Ureter (tissue), 1 donor: ENCODE measurements at regions not wholly inside any gene's neighbourhood (a gene's known extent, or its start where the extent isn't known, plus 50 kb on each side); places are given as distances from the start of the nearest gene placed in this dataset.
"Not testable (repeated sequence)": the region's sequence is repeated elsewhere in the genome, so short reads cannot be mapped to it uniquely, and the experiment has no call there.

Source experiments
- DNase-seq: peaks from one replicate; pipeline ENCODE4 v3.0.0-alpha.2; 2020; ENCODE audit warnings: low spot score
- donor health status: DM: yes; HTN: yes; CAD: no.

DNA sequence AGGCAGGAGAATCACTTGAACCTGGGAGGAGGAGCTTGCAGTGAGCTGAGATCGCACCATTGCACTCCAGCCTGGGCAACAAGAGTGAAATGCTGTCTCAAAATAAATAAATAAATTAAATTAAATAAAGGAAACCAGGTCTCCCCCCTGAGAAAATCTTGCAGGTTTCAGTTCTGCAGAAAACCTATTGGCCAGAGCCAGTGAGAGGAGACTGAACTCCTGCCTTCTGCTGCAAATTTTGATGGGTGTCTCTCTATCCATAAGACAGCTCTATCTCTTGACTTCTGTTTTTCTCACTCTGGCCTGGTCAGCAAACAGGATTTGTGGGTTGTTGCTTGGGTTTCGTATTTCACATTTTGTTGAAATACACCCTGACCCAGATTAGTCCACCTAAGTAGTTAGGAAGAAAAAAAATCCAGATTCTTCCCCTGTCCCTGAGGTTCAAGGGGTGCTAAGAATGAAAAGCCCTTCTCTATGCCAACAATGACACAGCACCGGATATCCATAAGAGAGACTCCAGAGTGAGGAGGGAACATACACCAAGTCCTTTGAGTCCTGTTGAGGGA lies 86.7 kb upstream of the MAP4K4 start:
- DNase-seq = no peak

DNA sequence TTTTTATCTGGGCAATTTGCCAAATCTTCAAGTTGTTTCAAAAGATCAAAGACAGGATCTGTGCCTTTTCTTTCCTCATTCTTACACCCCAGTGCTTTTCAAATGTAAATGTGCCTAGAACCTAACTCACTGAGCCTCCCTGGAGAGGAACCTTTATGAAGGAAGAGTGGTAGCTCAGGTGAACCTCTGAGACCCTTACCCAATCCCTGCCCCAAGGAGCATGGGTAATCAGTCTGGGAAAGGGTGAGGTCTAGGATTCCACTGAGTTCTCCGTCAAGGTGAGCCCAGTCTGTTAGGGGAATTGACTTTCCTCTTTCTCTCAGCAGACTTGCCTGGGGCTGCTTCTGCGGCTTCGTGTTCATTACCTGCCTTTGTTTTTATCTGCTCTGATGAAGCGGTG lies 88.1 kb upstream of the MAP4K4 start:
- DNase-seq = no peak

- DNase-seq = no peak
These were observed 88.8 kb upstream of the MAP4K4 start for GRCh38 chr2:101608408-101609310.

DNA sequence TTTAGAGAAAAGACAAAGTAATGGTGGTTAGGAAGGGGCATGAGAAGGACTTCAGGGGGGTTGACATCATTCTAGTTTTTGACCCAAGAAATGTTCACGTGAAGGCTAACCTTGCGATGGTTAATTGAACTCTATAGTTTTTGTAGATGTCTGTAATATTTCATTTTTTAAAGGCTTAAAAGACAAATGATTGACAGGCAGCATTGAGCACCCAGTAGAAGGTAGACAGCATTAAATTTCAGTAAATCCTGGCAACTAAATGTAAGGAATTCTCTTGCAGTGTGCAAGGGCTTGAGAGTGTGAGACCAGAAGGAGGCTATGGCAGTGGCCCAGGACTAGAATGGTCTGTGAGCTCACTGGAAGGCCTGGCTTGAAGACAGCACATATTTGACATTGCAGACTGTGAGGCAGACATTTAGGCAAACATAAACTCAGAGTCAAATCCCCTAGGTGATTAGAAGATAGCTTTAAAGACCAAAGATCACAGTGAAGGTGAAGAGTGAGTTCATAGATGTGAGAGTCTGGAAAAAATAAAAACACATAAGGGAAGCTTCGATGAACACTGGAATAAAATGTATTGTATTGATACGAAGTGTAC lies 100.1 kb upstream of the MAP4K4 start:
- no peak for DNase-seq

- no peak for DNase-seq
These were observed 101.2 kb upstream of the MAP4K4 start for GRCh38 chr2:101596333-101596732.

DNA sequence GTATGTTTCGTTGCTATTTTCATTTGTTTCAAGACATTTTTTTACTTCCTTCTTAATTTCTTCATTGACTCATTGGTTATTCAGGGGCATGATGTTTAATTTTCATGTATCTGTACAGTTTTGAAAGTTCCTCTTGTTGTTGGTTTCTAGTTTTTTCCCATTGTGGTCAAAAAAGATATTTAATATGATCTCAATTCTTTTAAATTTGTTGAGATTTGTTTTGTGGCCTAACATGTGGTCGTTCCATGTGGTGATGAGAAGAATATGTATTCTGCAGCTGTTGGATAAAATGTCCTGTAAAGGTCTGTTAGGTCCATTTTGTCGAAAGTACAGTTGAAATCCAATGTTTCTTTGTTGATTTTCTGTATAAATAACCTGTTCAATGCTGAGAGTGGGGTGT lies 110.3 kb upstream of the MAP4K4 start:
- DNase-seq = no peak

DNA sequence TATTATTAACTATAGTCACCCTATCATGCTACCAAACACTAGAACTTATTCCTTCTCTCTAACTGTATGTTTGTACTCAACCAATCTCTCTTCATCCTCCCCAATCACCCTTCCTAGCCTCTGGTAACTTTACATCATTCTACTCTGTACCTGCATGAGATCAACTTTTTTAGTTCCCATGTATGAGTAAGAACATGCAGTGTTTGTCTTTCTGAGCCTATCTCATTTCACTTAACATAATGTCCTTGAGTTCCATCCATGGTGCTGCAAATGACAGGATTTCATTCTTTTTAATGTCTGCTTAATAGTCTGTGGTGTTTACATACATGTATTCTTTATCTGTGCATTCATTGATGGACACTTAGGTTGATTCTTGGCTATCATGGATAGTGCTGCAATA lies 108.9 kb upstream of the RFX8 start:
- DNase-seq = no peak

DNA sequence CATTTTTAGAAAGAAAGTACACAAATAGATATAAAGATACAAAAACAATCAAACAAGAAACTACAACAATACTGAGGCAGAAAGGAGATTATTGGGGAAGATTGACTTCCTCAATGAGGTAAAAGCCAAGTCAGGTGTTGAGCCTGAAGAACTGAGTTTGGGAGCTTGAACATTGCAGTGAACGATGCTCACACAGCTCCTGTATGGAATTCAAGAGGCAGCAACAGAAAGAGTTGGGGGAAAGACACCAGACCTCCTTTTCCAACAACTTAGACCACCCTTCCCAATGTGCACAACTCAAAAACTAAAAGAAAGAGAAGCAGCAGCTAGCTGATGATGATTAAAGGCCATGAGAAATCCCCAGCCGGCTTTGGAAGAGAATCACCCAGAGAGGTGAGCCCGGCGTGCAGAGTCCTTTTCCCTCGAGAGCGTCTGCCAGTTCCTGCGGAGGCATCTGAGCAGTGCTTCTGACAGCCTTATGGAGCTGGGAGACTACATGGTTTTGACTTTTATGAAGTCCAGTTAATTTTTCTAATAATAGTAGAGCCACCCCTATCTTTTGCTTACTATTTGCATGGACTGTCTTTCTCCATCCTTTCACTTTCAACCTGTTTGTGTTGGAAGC lies 106.9 kb upstream of the RFX8 start:
- DNase-seq = no peak

- DNase-seq = no peak
These were observed 105.6 kb upstream of the RFX8 start for GRCh38 chr2:101580528-101580927.

DNA sequence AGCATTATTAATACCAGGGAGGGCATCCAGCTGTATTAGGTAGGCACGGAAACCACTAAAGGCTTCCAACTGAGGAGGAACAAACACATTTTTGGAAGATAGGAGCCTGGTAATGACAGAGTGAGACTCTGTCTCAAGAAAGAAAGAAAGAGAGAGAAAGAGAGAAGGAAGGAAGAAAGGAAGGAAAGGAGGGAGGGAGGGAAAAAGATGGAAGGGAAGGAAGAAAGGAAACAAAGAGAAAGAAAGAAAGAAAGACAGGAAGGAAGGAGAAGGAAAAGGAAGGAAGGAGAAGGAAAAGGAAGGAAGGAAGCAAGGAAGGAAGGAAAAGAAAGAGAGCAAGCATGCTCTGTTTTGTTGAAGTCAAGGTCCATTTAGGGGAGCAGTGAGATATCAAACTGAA lies 103.8 kb upstream of the RFX8 start:
- no peak for DNase-seq

GRCh38 chr2:101578135-101578534 lies 103.2 kb upstream of the RFX8 start:
- not testable (repeated sequence) for DNase-seq

DNA sequence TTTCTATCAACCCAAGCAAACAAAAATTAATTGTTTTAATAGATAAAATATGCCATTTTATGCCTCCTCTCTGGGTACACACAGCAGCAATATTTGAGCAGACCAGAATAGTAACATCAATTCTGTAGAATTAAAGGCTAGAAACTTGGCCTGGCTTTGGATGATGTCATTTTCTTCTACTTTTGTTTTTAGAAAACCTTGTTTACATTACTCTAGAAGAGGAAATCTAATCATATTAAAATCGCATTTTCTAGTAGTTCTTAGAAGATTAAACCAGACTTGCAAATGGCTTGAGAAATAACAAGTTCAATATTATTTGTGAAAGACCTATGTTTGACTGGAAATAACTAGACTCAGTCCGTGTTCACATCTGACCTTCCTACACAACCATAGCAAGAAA lies 102.3 kb upstream of the RFX8 start:
- no peak for DNase-seq

DNA sequence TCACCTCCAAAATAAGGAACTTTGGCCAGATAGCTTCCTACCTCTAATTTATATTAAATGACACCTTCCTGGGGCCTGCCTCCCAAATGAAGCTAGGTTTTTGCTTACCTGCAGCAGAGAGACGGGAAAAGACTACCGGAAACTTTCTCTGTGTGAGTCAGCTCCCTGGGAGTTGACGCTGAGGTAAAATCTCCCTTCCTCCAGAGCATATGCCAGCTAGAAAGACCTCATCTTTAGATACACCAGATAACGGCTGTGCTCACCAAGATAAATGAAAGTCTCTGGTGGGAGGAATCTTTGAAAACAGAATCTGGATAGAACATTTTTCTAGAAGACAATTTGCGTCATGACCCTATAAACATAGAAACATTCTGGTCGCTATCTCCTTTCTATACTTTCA lies 99.7 kb upstream of the RFX8 start:
- no peak for DNase-seq

DNA sequence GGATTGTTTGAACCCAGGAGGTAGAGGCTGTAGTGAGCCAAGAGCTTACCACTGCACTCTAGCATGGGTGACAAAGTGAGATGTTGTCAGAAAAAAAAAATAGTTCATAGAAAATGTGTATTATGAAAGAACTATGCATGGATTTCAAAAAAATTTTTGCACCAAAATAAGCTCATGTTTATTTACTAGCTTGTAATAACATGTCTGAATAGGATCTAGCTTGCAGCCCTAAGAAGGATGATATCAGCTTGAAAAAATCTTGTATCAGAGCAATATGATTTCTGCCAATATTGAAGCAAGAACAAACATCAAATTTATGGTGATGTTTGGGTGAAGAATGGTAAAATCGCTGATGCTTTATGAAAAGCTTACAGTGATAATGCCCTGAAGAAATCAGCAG lies 97.0 kb upstream of the RFX8 start:
- DNase-seq = no peak

- no peak for DNase-seq
These were observed 95.1 kb upstream of the RFX8 start for GRCh38 chr2:101569886-101570520.

GRCh38 chr2:101568969-101569368 lies 94.1 kb upstream of the RFX8 start:
- no peak for DNase-seq

GRCh38 chr2:101566632-101567228 lies 91.8 kb upstream of the RFX8 start:
- no peak for DNase-seq

DNA sequence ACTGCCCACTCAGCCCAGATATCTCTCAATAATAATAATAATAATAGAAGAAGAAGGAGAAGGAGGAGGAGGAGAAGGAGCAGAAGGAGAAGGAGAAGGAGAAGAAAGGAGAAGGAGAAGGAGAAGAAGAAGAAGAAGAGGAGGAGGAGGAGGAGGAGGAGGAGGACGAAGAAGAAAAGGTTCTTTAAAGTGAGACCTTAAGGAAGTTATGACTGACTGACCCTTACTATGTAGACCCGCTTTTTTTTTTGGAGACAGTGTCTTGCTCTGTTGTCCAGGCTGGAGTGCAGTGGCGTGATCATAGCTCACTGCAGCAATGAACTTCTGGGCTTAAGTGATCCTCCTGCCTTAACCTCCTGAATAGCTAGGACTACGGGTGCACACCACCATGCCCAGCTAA lies 88.9 kb upstream of the RFX8 start:
- no peak for DNase-seq

DNA sequence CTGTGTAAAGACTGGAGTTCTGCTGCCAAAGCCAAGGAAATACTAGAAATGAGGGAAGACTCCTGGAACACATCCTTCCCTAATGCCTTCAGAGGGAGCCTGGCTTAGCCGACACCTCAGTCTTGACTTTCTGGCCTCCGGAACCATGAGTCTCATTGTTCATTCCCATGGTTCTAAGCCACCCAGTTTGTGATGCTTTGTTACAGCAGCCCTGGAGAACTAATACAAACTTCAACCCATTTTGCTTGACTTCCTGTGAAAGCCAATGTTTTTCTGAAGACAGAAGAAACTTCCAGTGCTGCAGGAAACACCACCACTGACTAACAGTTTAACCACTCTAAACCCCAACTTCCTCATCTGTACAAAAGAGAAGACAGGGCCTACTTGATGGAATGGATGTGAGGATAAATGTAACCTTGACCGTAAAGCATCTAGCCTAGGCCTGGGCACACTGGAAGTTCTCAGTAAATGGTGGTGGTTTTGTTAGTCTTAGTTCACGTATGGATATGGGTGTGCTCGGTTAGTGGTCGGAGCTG lies 85.9 kb upstream of the RFX8 start:
- no peak for DNase-seq

- no peak for DNase-seq
These were observed 84.6 kb upstream of the RFX8 start for GRCh38 chr2:101559551-101559950.

DNA sequence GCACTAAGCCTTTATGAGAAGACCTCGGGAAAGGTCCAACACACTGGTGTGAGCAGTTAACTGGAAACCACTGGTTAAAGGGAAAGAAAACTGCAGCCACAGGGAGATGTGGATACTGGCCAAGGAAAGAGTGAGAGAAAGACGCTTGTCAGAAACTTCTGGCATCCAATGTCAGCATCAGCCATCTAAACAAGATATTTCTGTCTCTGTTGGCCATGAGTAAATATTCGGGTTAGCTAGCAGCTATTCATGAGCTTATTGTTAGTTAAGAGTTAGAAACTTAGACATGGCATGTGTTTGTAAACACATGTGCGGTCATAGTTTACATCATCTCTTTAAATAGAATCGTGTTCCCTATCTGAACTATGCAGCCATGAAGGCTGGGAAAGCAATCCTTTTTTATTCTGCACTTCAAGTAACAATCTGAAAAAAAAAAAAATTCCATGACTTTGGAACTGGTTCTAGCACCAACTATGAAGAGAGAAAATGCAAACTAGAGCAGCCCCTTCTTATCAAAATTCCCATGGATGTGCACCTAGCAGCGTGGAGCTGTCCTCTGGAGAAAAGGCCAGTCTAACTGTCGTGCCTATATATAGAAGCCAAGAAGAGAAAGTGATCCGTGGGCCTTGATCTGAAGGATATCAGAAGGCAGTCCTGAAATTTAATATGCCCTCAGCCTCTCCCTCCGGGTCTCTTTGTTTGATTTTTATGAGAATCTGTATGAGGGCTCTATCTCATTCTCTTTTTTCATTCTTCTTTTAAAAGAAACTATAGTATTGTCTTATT lies 84.0 kb upstream of the RFX8 start:
- DNase-seq = no peak
